ENCODE measurements at regions not wholly inside any gene's neighbourhood (a gene's known extent, or its start where the extent isn't known, plus 50 kb on each side); places are given as distances from the start of the nearest gene placed in this dataset.

GRCh38 chr15:29480278-29480677, 210.7 kb upstream of the NSMCE3 start:
- Histone ChIP-seq H3K4me3 (ENCODE audit: insufficient read length, low read depth) (no peak overlapping the region), H3K27me3 (ENCODE audit: insufficient read depth, insufficient read length) (no peaks in the 10 kb centered on the region), H3K9ac (ENCODE audit: insufficient read length, low read depth) (no peak overlapping the region), H3K4me1 (ENCODE audit: insufficient read depth, insufficient read length) (no peaks in the 10 kb centered on the region), H3K9me3 (ENCODE audit: insufficient read depth, low read length) (no peaks in the 10 kb centered on the region), H3K36me3 (ENCODE audit: insufficient read depth, insufficient read length, low read length) (no peaks in the 10 kb centered on the region)
- TF ChIP-seq ZNF274 (IDR thresholded peaks at IDR 0.05; ENCODE audit: low read depth, low read length) (no peak), SUZ12 (IDR thresholded peaks at IDR 0.05; ENCODE audit: extremely low read depth, insufficient read depth, insufficient read length) (no peak), YY1 (IDR thresholded peaks at IDR 0.05; ENCODE audit: insufficient read depth, insufficient read length) (no peak)
- DNase-seq (ENCODE audit: low read depth, low spot score): no peak

GRCh38 chr15:29477256-29477655, 207.6 kb upstream of the NSMCE3 start:
- no peak for DNase-seq (ENCODE audit: low read depth, low spot score)
- Histone ChIP-seq H3K36me3 (ENCODE audit: insufficient read depth, insufficient read length, low read length) (no peaks in the 10 kb centered on the region), H3K4me3 (ENCODE audit: insufficient read length, low read depth) (no peak overlapping the region), H3K4me1 (ENCODE audit: insufficient read depth, insufficient read length) (no peaks in the 10 kb centered on the region), H3K9me3 (ENCODE audit: insufficient read depth, low read length) (no peaks in the 10 kb centered on the region), H3K9ac (ENCODE audit: insufficient read length, low read depth) (no peak overlapping the region), H3K27me3 (ENCODE audit: insufficient read depth, insufficient read length) (no peaks in the 10 kb centered on the region)
- TF ChIP-seq SUZ12 (IDR thresholded peaks at IDR 0.05; ENCODE audit: extremely low read depth, insufficient read depth, insufficient read length) (no peak), YY1 (IDR thresholded peaks at IDR 0.05; ENCODE audit: insufficient read depth, insufficient read length) (no peak)

- Histone ChIP-seq H3K36me3 (ENCODE audit: insufficient read depth, insufficient read length, low read length) (no peaks in the 10 kb centered on the region), H3K27me3 (ENCODE audit: insufficient read depth, insufficient read length) (no peaks in the 10 kb centered on the region), H3K9ac (ENCODE audit: insufficient read length, low read depth) (no peak overlapping the region), H3K4me3 (ENCODE audit: insufficient read length, low read depth) (no peak overlapping the region), H3K4me1 (ENCODE audit: insufficient read depth, insufficient read length) (no peaks in the 10 kb centered on the region), H3K9me3 (ENCODE audit: insufficient read depth, low read length) (no peaks in the 10 kb centered on the region)
- no peak for DNase-seq (ENCODE audit: low read depth, low spot score)
- TF ChIP-seq YY1 (IDR thresholded peaks at IDR 0.05; ENCODE audit: insufficient read depth, insufficient read length): no peak
- TF ChIP-seq SUZ12 (IDR thresholded peaks at IDR 0.05; ENCODE audit: extremely low read depth, insufficient read depth, insufficient read length): no peak
- TF ChIP-seq ZNF274 (IDR thresholded peaks at IDR 0.05; ENCODE audit: low read depth, low read length): no peak
These were observed 207.0 kb upstream of the NSMCE3 start for GRCh38 chr15:29476503-29477080.

- TF ChIP-seq ZNF274 (IDR thresholded peaks at IDR 0.05; ENCODE audit: low read depth, low read length): no peak
- TF ChIP-seq SUZ12 (IDR thresholded peaks at IDR 0.05; ENCODE audit: extremely low read depth, insufficient read depth, insufficient read length): no peak
- TF ChIP-seq YY1 (IDR thresholded peaks at IDR 0.05; ENCODE audit: insufficient read depth, insufficient read length): no peak
These were observed 205.5 kb upstream of the NSMCE3 start for GRCh38 chr15:29475096-29475495.

GRCh38 chr15:29473621-29474105, 204.0 kb upstream of the NSMCE3 start:
- no peak for TF ChIP-seq ZNF274 (IDR thresholded peaks at IDR 0.05; ENCODE audit: low read depth, low read length)
- TF ChIP-seq YY1 (IDR thresholded peaks at IDR 0.05; ENCODE audit: insufficient read depth, insufficient read length): no peak
- TF ChIP-seq SUZ12 (IDR thresholded peaks at IDR 0.05; ENCODE audit: extremely low read depth, insufficient read depth, insufficient read length): no peak
- no peak for DNase-seq (ENCODE audit: low read depth, low spot score)
- Histone ChIP-seq H3K27me3 (ENCODE audit: insufficient read depth, insufficient read length) (no peaks in the 10 kb centered on the region), H3K36me3 (ENCODE audit: insufficient read depth, insufficient read length, low read length) (no peaks in the 10 kb centered on the region), H3K4me3 (ENCODE audit: insufficient read length, low read depth) (no peak overlapping the region), H3K9ac (ENCODE audit: insufficient read length, low read depth) (no peak overlapping the region), H3K9me3 (ENCODE audit: insufficient read depth, low read length) (no peaks in the 10 kb centered on the region), H3K4me1 (ENCODE audit: insufficient read depth, insufficient read length) (peaks cover 2% of the 10 kb centered on the region)

More at GRCh38 chr15:29475096-29475495, 205.5 kb upstream of the NSMCE3 start:
- H3K4me3 ChIP-seq (ENCODE audit: insufficient read length, low read depth): no peak overlapping the region
- no peaks in the 10 kb centered on the region for H3K27me3 ChIP-seq (ENCODE audit: insufficient read depth, insufficient read length)
- no peak overlapping the region for H3K9ac ChIP-seq (ENCODE audit: insufficient read length, low read depth)
- peaks cover 1% of the 10 kb centered on the region for H3K4me1 ChIP-seq (ENCODE audit: insufficient read depth, insufficient read length)
- H3K36me3 ChIP-seq (ENCODE audit: insufficient read depth, insufficient read length, low read length): no peaks in the 10 kb centered on the region
- DNase-seq (ENCODE audit: low read depth, low spot score): no peak
- H3K9me3 ChIP-seq (ENCODE audit: insufficient read depth, low read length): no peaks in the 10 kb centered on the region

- no peaks in the 10 kb centered on the region for H3K9me3 ChIP-seq (ENCODE audit: insufficient read depth, low read length)
- no peaks in the 10 kb centered on the region for H3K27me3 ChIP-seq (ENCODE audit: insufficient read depth, insufficient read length)
- DNase-seq (ENCODE audit: low read depth, low spot score): no peak
- no peak overlapping the region for H3K4me3 ChIP-seq (ENCODE audit: insufficient read length, low read depth)
- TF ChIP-seq YY1 (IDR thresholded peaks at IDR 0.05; ENCODE audit: insufficient read depth, insufficient read length) (no peak), ZNF274 (IDR thresholded peaks at IDR 0.05; ENCODE audit: low read depth, low read length) (no peak), SUZ12 (IDR thresholded peaks at IDR 0.05; ENCODE audit: extremely low read depth, insufficient read depth, insufficient read length) (no peak)
- no peaks in the 10 kb centered on the region for H3K36me3 ChIP-seq (ENCODE audit: insufficient read depth, insufficient read length, low read length)
- peaks cover 2% of the 10 kb centered on the region for H3K4me1 ChIP-seq (ENCODE audit: insufficient read depth, insufficient read length)
- H3K9ac ChIP-seq (ENCODE audit: insufficient read length, low read depth): no peak overlapping the region
These were observed 203.4 kb upstream of the NSMCE3 start for GRCh38 chr15:29472901-29473445.

- Histone ChIP-seq H3K4me1 (ENCODE audit: insufficient read depth, insufficient read length) (peaks cover 2% of the 10 kb centered on the region), H3K36me3 (ENCODE audit: insufficient read depth, insufficient read length, low read length) (no peaks in the 10 kb centered on the region), H3K9me3 (ENCODE audit: insufficient read depth, low read length) (no peaks in the 10 kb centered on the region), H3K27me3 (ENCODE audit: insufficient read depth, insufficient read length) (no peaks in the 10 kb centered on the region), H3K4me3 (ENCODE audit: insufficient read length, low read depth) (no peak overlapping the region), H3K9ac (ENCODE audit: insufficient read length, low read depth) (no peak overlapping the region)
- no peak for DNase-seq (ENCODE audit: low read depth, low spot score)
- TF ChIP-seq ZNF274 (IDR thresholded peaks at IDR 0.05; ENCODE audit: low read depth, low read length) (no peak), SUZ12 (IDR thresholded peaks at IDR 0.05; ENCODE audit: extremely low read depth, insufficient read depth, insufficient read length) (no peak), YY1 (IDR thresholded peaks at IDR 0.05; ENCODE audit: insufficient read depth, insufficient read length) (no peak)
These were observed 202.1 kb upstream of the NSMCE3 start for GRCh38 chr15:29471757-29472156.

Measured in NT2/D1 (cell line).